ENCODE measurements at regions not wholly inside any gene's neighbourhood (a gene's known extent, or its start where the extent isn't known, plus 50 kb on each side); places are given as distances from the start of the nearest gene placed in this dataset.

DNA sequence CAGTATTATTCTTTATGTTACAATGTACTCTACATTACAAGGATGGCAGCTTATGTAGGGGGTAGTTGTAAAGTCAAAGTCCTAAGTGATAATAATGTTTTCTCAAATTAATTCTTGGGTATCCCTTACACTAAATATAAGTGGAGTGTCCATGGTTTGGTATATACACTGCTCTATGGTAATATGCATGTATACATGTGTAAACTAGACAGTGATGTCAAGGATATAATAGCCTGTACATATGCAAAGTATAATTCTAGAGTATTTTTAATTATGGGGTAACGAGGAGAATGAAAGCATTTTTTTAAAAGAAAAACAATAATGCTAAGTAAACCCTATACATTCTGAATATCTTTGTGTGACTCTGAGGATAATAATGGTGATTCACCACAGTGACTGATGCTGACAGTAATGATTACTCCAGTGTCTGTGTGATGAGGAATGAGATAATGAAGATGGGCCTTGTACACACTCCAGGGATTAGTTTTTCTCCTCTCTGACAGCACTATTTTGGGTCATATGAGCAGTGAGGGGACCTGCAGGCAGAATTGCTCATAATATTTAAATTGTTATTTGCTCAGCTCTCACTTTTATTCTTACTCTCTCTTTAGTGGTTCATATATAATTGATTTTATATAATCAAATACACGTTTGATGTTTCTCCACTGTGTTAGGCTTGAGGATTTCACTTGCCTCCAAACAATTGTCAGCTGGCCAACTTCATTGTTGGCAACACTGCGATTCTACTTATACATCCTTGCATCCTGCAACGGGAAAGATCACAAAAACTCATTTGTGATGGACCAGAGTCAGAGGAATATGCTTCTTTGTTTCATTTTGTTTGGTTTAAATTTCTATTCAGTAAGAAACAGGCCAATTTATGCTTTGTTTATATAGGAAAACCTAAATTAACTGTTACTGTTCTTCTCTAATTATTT is 88.2 kb downstream of the NREP start:
- Histone ChIP-seq H4K20me1 (ENCODE audit: low read depth) (no peaks in the 10 kb centered on the region), H3K9ac (no peak overlapping the region), H3F3A (ENCODE audit: low read depth) (no peaks in the 10 kb centered on the region), H3K4me2 (no peak overlapping the region), H3K9me3 (ENCODE audit: low read depth) (no peaks in the 10 kb centered on the region), H2AFZ (replicated peaks) (no peak overlapping the region), H3K4me1 (no peaks in the 10 kb centered on the region), H3K4me3 (no peak overlapping the region), H3K36me3 (no peaks in the 10 kb centered on the region), H3K79me2 (ENCODE audit: low read depth) (no peaks in the 10 kb centered on the region), H3K27ac (no peak overlapping the region), H3K27me3 (no peaks in the 10 kb centered on the region)
- DNase-seq (ENCODE audit: low spot score): no peak
- no peak for TF ChIP-seq CTCF (IDR thresholded peaks at IDR 0.05)
- TF ChIP-seq EZH2phosphoT487 (IDR thresholded peaks at IDR 0.05): no peak
- no peak for TF ChIP-seq EZH2 (IDR thresholded peaks at IDR 0.05)
- no peak overlapping the region for H3K27ac Mint-ChIP-seq
- H3K4me3 Mint-ChIP-seq: no peak overlapping the region
- peaks cover 2% of the 10 kb centered on the region for H3K27me3 Mint-ChIP-seq (ENCODE audit: insufficient read depth, low read depth)
- no peaks in the 10 kb centered on the region for H3K36me3 Mint-ChIP-seq
- H3K4me1 Mint-ChIP-seq: no peaks in the 10 kb centered on the region
- H3K9me3 Mint-ChIP-seq: no peaks in the 10 kb centered on the region

DNA sequence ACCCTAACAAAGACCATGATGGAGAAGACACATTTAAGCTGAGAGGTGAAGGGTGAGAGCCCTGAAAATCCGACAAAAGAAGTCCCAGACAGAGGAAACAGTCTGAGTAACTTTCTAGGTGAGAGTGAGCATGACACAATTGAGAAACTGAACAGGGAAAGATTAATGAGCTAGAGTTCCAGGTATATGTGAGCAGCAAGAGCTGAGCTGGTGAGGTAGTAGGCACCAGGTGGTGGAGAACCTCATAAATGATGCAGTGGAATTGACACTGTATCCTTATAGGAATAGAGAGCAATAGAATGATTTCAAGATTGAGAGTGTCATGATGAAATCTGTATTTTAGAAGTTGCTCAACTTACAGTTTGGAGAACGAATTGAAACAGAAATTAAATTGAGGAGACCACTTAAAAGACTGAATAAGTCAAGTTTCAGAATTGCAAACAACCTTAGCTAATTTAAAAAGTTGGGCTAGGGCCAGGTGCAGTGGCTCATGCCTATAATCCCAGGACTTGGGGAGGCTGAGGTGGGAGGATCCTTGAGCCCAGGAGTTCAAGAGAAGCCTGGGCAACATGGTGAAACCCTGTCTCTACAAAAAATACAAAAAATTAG is 89.8 kb downstream of the NREP start:
- H3K27me3 ChIP-seq: no peaks in the 10 kb centered on the region
- no peaks in the 10 kb centered on the region for H4K20me1 ChIP-seq (ENCODE audit: low read depth)
- H3K4me2 ChIP-seq: no peak overlapping the region
- Mint-ChIP-seq H3K27me3 (ENCODE audit: insufficient read depth, low read depth) (peaks cover 2% of the 10 kb centered on the region), H3K4me3 (no peak overlapping the region), H3K36me3 (no peaks in the 10 kb centered on the region), H3K4me1 (no peaks in the 10 kb centered on the region), H3K27ac (no peak overlapping the region), H3K9me3 (no peaks in the 10 kb centered on the region)
- H3K4me3 ChIP-seq: no peak overlapping the region
- H3K36me3 ChIP-seq: no peaks in the 10 kb centered on the region
- H3K79me2 ChIP-seq (ENCODE audit: low read depth): no peaks in the 10 kb centered on the region
- no peak for DNase-seq (ENCODE audit: low spot score)
- H2AFZ ChIP-seq (replicated peaks): no peak overlapping the region
- no peak overlapping the region for H3K9ac ChIP-seq
- H3K4me1 ChIP-seq: peaks cover 10% of the 10 kb centered on the region
- no peak overlapping the region for H3K27ac ChIP-seq
- no peaks in the 10 kb centered on the region for H3K9me3 ChIP-seq (ENCODE audit: low read depth)
- H3F3A ChIP-seq (ENCODE audit: low read depth): no peaks in the 10 kb centered on the region
- TF ChIP-seq CTCF (IDR thresholded peaks at IDR 0.05) (no peak), EZH2phosphoT487 (IDR thresholded peaks at IDR 0.05) (no peak), EZH2 (IDR thresholded peaks at IDR 0.05) (no peak)

DNA sequence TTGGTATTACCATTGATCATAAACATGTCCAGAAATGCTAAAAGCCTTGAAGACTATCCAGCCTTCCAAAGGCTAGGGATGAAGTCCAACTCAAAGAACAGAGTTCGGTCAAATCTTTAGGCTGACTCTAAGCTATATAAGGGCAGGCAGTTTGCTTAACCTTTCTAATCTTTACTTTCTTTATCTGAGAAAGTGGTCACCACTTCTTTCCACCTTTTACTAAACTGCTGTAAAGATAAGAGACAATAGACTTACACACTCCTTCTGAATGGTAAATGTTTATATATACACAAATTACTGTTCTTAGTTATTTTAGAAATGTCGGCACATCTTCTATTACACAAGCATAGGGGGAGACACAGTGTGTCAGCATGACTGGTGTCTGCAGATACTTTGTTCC is 100.4 kb downstream of the NREP start:
- no peaks in the 10 kb centered on the region for H3K4me1 Mint-ChIP-seq
- H3K9me3 Mint-ChIP-seq: peaks cover 15% of the 10 kb centered on the region
- H3K27ac Mint-ChIP-seq: no peak overlapping the region
- Histone ChIP-seq H3K4me1 (no peaks in the 10 kb centered on the region), H2AFZ (replicated peaks) (no peak overlapping the region), H3K4me2 (no peak overlapping the region), H4K20me1 (ENCODE audit: low read depth) (no peaks in the 10 kb centered on the region), H3K27ac (no peak overlapping the region), H3K4me3 (no peak overlapping the region), H3K36me3 (no peaks in the 10 kb centered on the region), H3K27me3 (no peaks in the 10 kb centered on the region), H3F3A (ENCODE audit: low read depth) (no peaks in the 10 kb centered on the region), H3K9ac (no peak overlapping the region), H3K9me3 (ENCODE audit: low read depth) (no peaks in the 10 kb centered on the region), H3K79me2 (ENCODE audit: low read depth) (no peaks in the 10 kb centered on the region)
- DNase-seq (ENCODE audit: low spot score): no peak
- no peak overlapping the region for H3K4me3 Mint-ChIP-seq
- TF ChIP-seq EZH2 (IDR thresholded peaks at IDR 0.05) (no peak), EZH2phosphoT487 (IDR thresholded peaks at IDR 0.05) (no peak), CTCF (IDR thresholded peaks at IDR 0.05) (no peak)
- peaks cover 2% of the 10 kb centered on the region for H3K27me3 Mint-ChIP-seq (ENCODE audit: insufficient read depth, low read depth)
- peaks cover 5% of the 10 kb centered on the region for H3K36me3 Mint-ChIP-seq
